ENCODE measurements at regions not wholly inside any gene's neighbourhood (a gene's known extent, or its start where the extent isn't known, plus 50 kb on each side); places are given as distances from the start of the nearest gene placed in this dataset.
"Not testable (repeated sequence)": the region's sequence is repeated elsewhere in the genome, so short reads cannot be mapped to it uniquely, and the experiment has no call there.

DNA sequence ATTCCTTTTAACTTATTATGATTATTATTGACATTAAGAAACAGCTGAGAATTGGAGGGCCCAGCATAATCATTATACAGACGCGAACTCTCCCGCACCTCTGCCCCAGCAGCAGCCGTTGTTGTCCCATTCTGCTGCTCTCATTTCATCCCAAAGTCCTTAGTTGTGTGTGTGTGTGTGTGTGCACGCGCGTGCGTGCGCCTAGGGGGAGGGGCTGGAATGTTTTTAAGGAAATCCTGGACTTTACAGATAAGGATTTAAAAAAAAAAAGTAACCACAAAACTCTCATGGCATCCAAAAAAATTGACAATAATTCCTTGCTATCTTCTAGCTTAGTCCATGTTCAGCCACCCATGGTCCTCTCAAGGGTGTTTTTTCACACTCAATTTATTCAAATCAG, 134.2 kb downstream of the WNT7A start:
- intact Hi-C loops (cut with DNase I), result no loop called here
- DNase-seq (ENCODE audit: extremely low spot score), result no peak
- no peaks in the 10 kb centered on the region for H3K36me3 ChIP-seq
- peaks cover 0 to 15% (median 10%) of the 10 kb centered on the region in 4 donors for H3K9me3 ChIP-seq
- peaks cover 0 to 51% (median 0%) of the 10 kb centered on the region in 4 donors for H3K27me3 ChIP-seq
- TF ChIP-seq POLR2A (IDR thresholded peaks at IDR 0.05; ENCODE audit: low read depth) (no peak), EP300 (IDR thresholded peaks at IDR 0.05) (no peak), POLR2AphosphoS5 (IDR thresholded peaks at IDR 0.05) (no peak)
- TF ChIP-seq, protein P1, sequence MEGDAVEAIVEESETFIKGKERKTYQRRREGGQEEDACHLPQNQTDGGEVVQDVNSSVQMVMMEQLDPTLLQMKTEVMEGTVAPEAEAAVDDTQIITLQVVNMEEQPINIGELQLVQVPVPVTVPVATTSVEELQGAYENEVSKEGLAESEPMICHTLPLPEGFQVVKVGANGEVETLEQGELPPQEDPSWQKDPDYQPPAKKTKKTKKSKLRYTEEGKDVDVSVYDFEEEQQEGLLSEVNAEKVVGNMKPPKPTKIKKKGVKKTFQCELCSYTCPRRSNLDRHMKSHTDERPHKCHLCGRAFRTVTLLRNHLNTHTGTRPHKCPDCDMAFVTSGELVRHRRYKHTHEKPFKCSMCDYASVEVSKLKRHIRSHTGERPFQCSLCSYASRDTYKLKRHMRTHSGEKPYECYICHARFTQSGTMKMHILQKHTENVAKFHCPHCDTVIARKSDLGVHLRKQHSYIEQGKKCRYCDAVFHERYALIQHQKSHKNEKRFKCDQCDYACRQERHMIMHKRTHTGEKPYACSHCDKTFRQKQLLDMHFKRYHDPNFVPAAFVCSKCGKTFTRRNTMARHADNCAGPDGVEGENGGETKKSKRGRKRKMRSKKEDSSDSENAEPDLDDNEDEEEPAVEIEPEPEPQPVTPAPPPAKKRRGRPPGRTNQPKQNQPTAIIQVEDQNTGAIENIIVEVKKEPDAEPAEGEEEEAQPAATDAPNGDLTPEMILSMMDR (IDR thresholded peaks at IDR 0.05), result no peak
- WGBS, result 78% methylated on average over 9 of the region's 9 CpGs
- H3K4me1 ChIP-seq, result no peaks in the 10 kb centered on the region
- no peak overlapping the region for H3K27ac ChIP-seq (replicated peaks in 1 of 4)
- H3K4me3 ChIP-seq, result no peak overlapping the region

DNA sequence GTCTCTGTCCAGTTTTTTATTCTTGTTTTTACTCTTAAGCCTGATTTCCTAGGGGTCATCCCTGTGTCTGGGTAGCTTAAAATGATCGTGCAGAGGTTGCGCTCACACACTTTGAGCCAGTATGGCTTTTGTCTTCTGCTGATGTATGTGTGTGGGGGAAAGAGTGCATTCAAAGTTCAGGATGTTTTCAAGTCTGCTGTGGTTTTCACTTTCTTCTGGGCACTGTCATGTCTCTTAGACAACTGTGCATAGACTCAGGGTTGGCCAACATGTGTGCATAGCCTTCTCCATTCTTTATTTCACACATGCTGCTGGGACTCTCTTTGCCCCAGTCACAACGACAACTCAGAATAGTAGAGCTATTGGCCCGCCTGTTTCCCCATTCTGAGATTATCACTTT, 139.1 kb downstream of the WNT7A start:
- Histone ChIP-seq H3K4me1 (no peaks in the 10 kb centered on the region), H3K27ac (replicated peaks in 1 of 4) (no peak overlapping the region), H3K9me3 (peaks cover 0 to 27% (median 24%) of the 10 kb centered on the region in 4 donors), H3K4me3 (no peak overlapping the region), H3K27me3 (peaks cover 0 to 34% (median 0%) of the 10 kb centered on the region in 4 donors), H3K36me3 (no peaks in the 10 kb centered on the region)
- DNase-seq (ENCODE audit: extremely low spot score), result no peak
- 81% methylated on average over 4 of the region's 4 CpGs for WGBS
- intact Hi-C loops (cut with DNase I), result no loop called here
- no peak for TF ChIP-seq EP300 (IDR thresholded peaks at IDR 0.05)
- TF ChIP-seq POLR2AphosphoS5 (IDR thresholded peaks at IDR 0.05), result no peak
- TF ChIP-seq, protein P1 (IDR thresholded peaks at IDR 0.05), result no peak
- no peak for TF ChIP-seq POLR2A (IDR thresholded peaks at IDR 0.05; ENCODE audit: low read depth)

DNA sequence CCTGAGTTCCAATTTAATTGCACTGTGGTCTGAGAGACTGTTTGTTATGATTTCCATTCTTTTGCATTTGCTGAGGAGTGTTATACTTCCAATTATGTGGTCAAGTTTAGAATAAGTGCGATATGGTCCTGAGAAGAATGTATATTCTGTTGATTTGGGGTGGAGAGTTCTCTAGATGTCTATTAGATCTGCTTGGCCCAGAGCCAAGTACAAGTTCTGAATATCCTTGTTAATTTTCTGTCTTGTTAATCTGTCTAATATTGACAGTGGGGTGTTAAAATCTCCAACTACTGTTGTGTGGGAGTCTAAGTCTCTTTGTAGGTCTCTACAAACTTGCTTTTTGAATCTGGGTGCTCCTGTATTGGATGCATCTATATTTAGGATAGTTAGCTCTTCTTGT, 146.1 kb downstream of the WNT7A start:
- intact Hi-C loops (cut with DNase I), result not testable (repeated sequence)

DNA sequence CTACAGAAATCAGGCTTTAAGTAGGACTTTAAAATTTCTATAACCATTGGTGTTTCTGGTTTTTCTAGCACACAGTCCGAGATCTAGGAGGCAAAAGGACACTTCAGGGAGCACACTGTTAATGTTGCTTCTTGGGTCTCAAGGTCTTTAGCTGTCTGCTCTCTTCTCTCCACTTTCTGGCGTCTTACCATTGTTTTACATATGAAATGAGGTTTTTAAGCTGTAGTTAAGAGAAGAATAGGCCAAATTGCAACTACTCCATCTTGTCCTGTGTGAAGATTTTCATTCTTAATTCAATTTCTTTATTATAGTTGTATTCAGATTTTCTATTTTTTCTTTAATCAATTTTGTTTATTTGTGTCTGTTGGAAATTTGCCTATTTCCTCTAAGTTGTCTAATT, 151.4 kb downstream of the WNT7A start:
- Histone ChIP-seq H3K36me3 (no peaks in the 10 kb centered on the region), H3K27me3 (peaks cover 0 to 3% (median 0%) of the 10 kb centered on the region in 4 donors), H3K9me3 (peaks cover 0 to 6% (median 2%) of the 10 kb centered on the region in 4 donors), H3K4me1 (no peaks in the 10 kb centered on the region), H3K4me3 (no peak overlapping the region), H3K27ac (replicated peaks in 1 of 4) (no peak overlapping the region)
- TF ChIP-seq, protein P1 (IDR thresholded peaks at IDR 0.05), result no peak
- DNase-seq (ENCODE audit: extremely low spot score), result no peak
- intact Hi-C loops (cut with DNase I), result no loop called here
- 32% methylated on average over 2 of the region's 2 CpGs for WGBS

More for the DNA sequence above, 146.1 kb downstream of the WNT7A start:
- Histone ChIP-seq H3K27me3 (peaks cover 0 to 12% (median 0%) of the 10 kb centered on the region in 4 donors), H3K9me3 (peaks cover 0 to 26% (median 14%) of the 10 kb centered on the region in 4 donors)
- not testable (repeated sequence) for H3K4me1 ChIP-seq; H3K4me3 ChIP-seq; DNase-seq (ENCODE audit: extremely low spot score); H3K27ac ChIP-seq (replicated peaks in 1 of 4); H3K36me3 ChIP-seq
- 85% methylated on average over 1 of the region's 1 CpG for WGBS

DNA sequence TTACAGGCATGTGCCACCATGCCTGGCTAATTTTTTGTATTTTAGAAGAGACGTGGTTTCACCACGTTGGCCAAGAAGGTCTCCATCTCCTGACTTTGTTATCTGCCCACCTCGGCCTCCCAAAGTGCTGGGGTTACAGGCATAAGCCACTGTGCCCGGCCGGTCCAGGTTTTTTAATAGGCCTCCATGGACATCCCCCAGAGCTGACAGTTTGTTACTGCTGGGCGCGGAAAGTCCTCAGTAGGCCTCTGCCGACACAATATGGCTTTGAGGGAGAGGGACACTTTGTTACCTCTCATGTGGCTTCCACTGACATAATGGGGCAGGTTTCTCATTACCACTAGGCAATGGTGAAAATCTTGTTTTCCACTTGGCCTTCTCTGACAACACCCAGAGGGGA, 152.0 kb downstream of the WNT7A start:
- Histone ChIP-seq H3K27me3 (peaks cover 0 to 3% (median 0%) of the 10 kb centered on the region in 4 donors), H3K36me3 (no peaks in the 10 kb centered on the region), H3K4me1 (no peaks in the 10 kb centered on the region), H3K4me3 (no peak overlapping the region), H3K27ac (replicated peaks in 1 of 4) (no peak overlapping the region), H3K9me3 (peaks cover 0 to 6% (median 2%) of the 10 kb centered on the region in 4 donors)
- WGBS, result 70% methylated on average over 8 of the region's 8 CpGs
- intact Hi-C loops (cut with DNase I), result no loop called here
- no peak for TF ChIP-seq EP300 (IDR thresholded peaks at IDR 0.05)
- TF ChIP-seq, protein P1 (IDR thresholded peaks at IDR 0.05), result no peak
- no peak for TF ChIP-seq POLR2A (IDR thresholded peaks at IDR 0.05; ENCODE audit: low read depth)
- TF ChIP-seq POLR2AphosphoS5 (IDR thresholded peaks at IDR 0.05), result no peak
- DNase-seq (ENCODE audit: extremely low spot score), result no peak
